ENCODE measurements at regions not wholly inside any gene's neighbourhood (a gene's known extent, or its start where the extent isn't known, plus 50 kb on each side); places are given as distances from the start of the nearest gene placed in this dataset.

- TF ChIP-seq, protein P1, sequence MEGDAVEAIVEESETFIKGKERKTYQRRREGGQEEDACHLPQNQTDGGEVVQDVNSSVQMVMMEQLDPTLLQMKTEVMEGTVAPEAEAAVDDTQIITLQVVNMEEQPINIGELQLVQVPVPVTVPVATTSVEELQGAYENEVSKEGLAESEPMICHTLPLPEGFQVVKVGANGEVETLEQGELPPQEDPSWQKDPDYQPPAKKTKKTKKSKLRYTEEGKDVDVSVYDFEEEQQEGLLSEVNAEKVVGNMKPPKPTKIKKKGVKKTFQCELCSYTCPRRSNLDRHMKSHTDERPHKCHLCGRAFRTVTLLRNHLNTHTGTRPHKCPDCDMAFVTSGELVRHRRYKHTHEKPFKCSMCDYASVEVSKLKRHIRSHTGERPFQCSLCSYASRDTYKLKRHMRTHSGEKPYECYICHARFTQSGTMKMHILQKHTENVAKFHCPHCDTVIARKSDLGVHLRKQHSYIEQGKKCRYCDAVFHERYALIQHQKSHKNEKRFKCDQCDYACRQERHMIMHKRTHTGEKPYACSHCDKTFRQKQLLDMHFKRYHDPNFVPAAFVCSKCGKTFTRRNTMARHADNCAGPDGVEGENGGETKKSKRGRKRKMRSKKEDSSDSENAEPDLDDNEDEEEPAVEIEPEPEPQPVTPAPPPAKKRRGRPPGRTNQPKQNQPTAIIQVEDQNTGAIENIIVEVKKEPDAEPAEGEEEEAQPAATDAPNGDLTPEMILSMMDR (IDR thresholded peaks at IDR 0.05), result no peak
- TF ChIP-seq REST (IDR thresholded peaks at IDR 0.05; ENCODE audit: low read depth, low read length) (no peak), EP300 (IDR thresholded peaks at IDR 0.05; ENCODE audit: borderline replicate concordance in 1 of 2, low read depth in 1 of 2, low read length in 1 of 2) (no peak), TEAD4 (IDR thresholded peaks at IDR 0.05; ENCODE audit: borderline replicate concordance, insufficient read depth) (no peak), TAF1 (IDR thresholded peaks at IDR 0.05; ENCODE audit: borderline replicate concordance, low read depth, low read length) (no peak), RFX5 (IDR thresholded peaks at IDR 0.05; ENCODE audit: low read length) (no peak), EZH2phosphoT487 (IDR thresholded peaks at IDR 0.05; ENCODE audit: borderline replicate concordance, low read depth) (no peak), NFIC (IDR thresholded peaks at IDR 0.05; ENCODE audit: borderline replicate concordance) (no peak), POLR2AphosphoS5 (IDR thresholded peaks at IDR 0.05; ENCODE audit: low read depth, low read length) (no peak), MAX (IDR thresholded peaks at IDR 0.05; ENCODE audit: low read depth) (no peak), GABPA (IDR thresholded peaks at IDR 0.05; ENCODE audit: low read depth) (no peak), MEF2A (IDR thresholded peaks at IDR 0.05; ENCODE audit: borderline replicate concordance, low read depth) (0 out of 2 replicates have a peak, but pooled peaks have one; percentile 27), USF1 (IDR thresholded peaks at IDR 0.05; ENCODE audit: borderline replicate concordance, low read depth) (no peak), SMC3 (IDR thresholded peaks at IDR 0.05; ENCODE audit: low read depth, low read length) (no peak)
These were observed 413.8 kb upstream of the CCDC54 start for GRCh38 chr3:106963442-106963841.

Measured in SK-N-SH (cell line).